ENCODE measurements at regions not wholly inside any gene's neighbourhood (a gene's known extent, or its start where the extent isn't known, plus 50 kb on each side); places are given as distances from the start of the nearest gene placed in this dataset.

GRCh38 chr2:239752951-239753350, 272.2 kb downstream of the NDUFA10 start:
- no peak for TF ChIP-seq ATF3 (IDR thresholded peaks at IDR 0.05; ENCODE audit: borderline replicate concordance, extremely low read depth, low read depth, low read length)
- TF ChIP-seq CTCF (IDR thresholded peaks at IDR 0.05 in 2 of 3, conservative IDR thresholded peaks at IDR 0.05 in 1 of 3; ENCODE audit: control insufficient read depth in 2 of 3, extremely low read depth in 1 of 3, insufficient read depth in 1 of 3, low read depth in 3 of 3, low read length in 3 of 3): no peak
- TF ChIP-seq SIX5 (IDR thresholded peaks at IDR 0.05; ENCODE audit: low read depth, low read length, severe bottlenecking): no peak
- no peak for TF ChIP-seq BCL11A (IDR thresholded peaks at IDR 0.05; ENCODE audit: low read depth, low read length)
- no peak for TF ChIP-seq CHD2 (IDR thresholded peaks at IDR 0.05; ENCODE audit: borderline replicate concordance, low read depth, low read length)

Measured in GM12878 (cell line).